NCI-H1694 (cell line): ENCODE measurements at regions not wholly inside any gene's neighbourhood (a gene's known extent, or its start where the extent isn't known, plus 50 kb on each side); places are given as distances from the start of the nearest gene placed in this dataset.

Experiments
- DNase-seq: peaks from one replicate; lab custom pipeline; 2025; lab: John Stamatoyannopoulos, UW

GRCh38 chr21:40901691-40902090 lies 54.7 kb upstream of the DSCAM start:
- DNase-seq = no peak

DNA sequence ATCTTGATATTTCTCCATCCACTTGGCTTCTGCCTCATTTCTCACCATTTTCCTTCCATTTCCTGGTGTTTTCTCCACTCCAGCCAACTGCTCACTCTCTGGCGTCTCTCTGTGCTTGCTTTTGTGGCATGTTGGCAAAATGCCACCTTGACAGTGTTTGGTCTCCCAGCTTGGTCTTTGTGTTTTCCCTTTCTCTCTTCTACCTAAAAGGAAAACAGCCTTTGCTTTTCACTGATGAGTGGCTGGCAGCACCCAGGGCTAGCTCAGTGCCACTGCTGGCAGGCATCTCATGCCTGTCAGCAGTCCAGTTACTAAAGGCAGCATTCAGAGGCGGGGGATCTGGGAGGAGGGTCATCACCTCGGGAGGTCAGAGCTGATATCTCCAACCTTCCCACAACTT lies 55.3 kb upstream of the DSCAM start:
- DNase-seq = peak; percentile 25

GRCh38 chr21:40902993-40903392 lies 56.0 kb upstream of the DSCAM start:
- no peak for DNase-seq

GRCh38 chr21:40905251-40905650 lies 58.3 kb upstream of the DSCAM start:
- no peak for DNase-seq

DNA sequence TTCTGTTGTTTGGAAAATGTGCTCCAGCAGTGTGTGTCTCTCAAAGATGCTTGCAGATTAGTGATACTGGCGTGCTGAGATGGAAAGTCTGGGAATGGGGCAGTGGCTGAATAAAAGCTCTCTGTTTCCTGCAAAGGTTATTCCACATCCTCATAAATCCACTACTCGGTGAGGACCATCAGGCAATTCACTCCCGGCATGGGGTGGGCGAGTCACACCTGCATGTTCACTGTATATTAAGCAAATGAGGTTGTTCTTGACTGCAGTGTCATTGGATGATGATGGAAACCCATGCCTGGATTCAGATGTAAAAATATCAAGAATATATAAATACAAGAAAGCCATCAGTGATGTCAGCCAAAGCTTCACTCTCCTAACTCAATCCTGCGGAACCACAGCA lies 65.4 kb upstream of the DSCAM start:
- no peak for DNase-seq

GRCh38 chr21:40915114-40915513 lies 68.2 kb upstream of the DSCAM start:
- DNase-seq = no peak

- no peak for DNase-seq
Measured at GRCh38 chr21:40923407-40923806, 76.4 kb upstream of the DSCAM start.

DNA sequence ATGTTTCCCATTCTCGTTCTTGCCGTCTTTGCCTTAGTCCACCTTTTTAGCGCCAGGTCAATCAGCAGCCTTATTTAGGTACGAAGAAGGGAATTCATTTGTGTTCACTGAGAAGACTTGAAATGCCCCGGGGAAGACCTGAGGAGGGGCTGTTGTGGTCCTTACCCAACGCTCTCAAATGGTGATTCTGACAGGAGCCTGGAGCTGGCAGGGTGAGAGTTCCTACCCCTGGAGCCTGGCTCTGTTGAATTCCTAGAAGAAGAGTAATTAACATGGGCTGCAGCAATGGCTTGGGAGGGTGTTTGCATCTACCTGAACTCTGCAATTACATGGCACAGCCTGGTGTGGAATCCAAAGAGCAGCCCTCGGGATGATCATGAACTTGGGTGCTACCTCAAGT lies 76.9 kb upstream of the DSCAM start:
- DNase-seq = no peak

DNA sequence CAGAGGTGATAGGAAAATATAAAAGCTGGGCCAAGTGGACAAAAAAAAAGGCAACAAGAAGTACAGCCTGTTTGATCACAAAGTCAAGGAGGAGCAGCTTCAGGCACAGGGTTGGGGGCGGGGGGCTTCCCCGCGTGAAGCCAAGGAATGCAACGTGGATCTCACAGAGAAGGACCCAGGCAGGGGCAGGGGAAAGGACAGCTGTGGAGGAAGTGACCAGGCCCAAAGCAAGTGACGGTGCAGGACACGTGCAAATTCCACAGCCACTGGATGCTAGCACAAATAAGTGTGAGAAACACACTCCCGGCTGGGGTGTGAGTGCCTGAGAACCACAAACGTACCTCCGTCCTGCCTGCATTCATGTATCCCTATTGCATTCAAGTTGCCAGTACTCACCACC lies 77.7 kb upstream of the DSCAM start:
- DNase-seq = no peak

GRCh38 chr21:40926238-40926637 lies 79.3 kb upstream of the DSCAM start:
- DNase-seq = no peak

- DNase-seq = no peak
Measured at GRCh38 chr21:40929833-40930232, 82.9 kb upstream of the DSCAM start.

- DNase-seq = no peak
Measured at GRCh38 chr21:40931197-40931596, 84.2 kb upstream of the DSCAM start.

GRCh38 chr21:40936178-40936577 lies 89.2 kb upstream of the DSCAM start:
- DNase-seq = no peak

DNA sequence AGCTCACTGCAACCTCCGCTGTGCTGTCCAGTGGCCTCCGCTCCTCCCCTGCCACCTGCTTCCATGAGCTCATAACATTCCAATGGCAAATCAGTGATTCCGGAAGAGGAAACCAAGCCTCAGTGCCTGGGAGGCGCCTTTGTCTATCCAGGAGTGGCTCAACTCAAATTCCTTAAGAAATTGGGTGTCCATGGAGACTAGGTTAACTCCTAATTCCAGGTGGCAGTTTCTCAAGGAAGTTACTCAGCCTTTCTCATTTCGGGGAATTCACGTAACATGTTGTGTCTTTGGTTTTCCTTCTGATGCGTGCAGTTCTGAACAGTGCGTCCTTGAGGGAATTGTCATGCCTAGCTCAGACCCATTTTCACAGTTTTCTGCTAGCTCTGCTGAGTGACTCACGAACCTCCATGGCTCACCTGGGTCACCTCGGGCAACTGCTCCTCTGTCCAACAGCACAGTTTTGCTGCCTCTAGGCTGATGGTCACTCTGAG lies 89.9 kb upstream of the DSCAM start:
- DNase-seq = no peak

DNA sequence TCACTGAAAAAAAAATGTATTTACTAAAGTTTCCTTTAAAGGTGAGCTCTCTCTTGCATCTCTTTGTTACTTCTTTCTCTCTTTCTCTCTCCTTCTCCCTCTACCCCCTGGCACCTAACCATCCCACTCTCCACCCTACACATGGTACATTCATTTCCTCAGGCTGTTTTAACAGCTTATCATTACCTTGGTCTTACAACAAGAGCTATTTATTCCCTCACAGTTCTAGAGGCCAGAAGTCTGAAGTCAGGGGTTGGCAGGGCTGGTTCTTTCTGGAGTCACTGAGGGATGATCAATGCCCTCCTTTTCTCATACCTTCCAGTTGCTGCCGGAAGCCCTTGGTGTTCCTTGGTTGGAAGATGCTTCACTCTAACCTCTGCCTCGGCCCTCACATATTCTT lies 91.1 kb upstream of the DSCAM start:
- DNase-seq = no peak

GRCh38 chr21:40938611-40939010 lies 91.7 kb upstream of the DSCAM start:
- DNase-seq = no peak

DNA sequence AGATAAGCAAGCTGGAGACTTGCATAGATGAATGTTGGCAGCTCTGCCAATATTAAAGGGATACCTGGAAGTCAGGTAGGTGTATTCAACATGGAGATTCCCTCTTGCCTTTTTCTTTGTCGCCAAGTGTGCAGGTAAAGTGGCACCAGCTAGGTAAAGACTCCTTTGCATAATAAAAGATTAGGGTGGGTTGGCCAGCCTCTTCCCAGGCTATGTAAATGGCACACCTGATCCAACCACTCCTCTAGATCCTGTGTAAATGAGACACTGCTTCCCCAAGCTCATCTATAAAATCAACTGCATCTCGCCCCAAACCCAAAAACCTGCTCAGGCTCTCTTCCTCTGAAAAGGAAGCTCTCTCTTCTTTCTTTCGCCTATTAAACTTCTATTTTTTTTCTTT lies 100.8 kb upstream of the DSCAM start:
- DNase-seq = no peak

DNA sequence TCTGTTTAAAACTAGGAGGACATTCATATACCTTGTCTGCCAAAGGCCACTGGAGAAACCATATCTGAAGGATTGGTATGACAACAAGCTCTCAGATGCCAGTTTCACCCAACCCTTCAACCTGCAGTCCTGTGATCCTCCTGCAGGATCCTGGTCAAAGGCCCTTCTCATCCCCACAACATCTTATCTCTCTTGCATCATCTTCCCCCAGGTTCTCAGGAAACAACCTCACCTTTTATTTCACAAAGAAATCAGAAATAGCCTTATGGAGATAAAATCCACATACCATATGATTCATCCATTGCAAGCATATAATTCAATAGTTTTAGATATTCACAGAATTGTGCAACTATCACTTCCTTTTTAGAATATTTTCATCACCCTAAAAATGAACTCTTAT lies 104.0 kb upstream of the DSCAM start:
- DNase-seq = no peak

- DNase-seq = no peak
Measured at GRCh38 chr21:40952551-40953323, 105.8 kb upstream of the DSCAM start.

GRCh38 chr21:40964691-40965090 lies 117.7 kb upstream of the DSCAM start:
- no peak for DNase-seq

DNA sequence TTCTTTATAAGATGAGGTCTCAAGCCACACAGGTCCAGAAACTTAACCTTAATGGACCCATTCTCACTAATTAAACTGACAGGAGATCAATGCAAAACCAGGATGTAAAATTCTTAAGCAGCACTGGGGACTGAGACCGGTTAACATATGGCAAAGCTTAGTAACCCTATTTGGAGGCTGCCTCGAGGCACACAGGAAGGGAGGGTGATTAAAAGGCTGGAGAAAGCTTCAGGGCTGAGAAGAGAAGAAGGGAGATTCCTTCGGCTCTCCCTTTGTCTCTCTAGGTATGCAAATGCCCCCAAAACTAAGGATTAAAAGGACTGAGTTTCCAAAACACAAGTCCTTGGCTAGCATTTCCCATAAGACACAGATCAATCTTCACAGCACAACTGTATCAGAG lies 120.8 kb upstream of the DSCAM start:
- no peak for DNase-seq

GRCh38 chr21:40972151-40972550 lies 125.2 kb upstream of the DSCAM start:
- no peak for DNase-seq

DNA sequence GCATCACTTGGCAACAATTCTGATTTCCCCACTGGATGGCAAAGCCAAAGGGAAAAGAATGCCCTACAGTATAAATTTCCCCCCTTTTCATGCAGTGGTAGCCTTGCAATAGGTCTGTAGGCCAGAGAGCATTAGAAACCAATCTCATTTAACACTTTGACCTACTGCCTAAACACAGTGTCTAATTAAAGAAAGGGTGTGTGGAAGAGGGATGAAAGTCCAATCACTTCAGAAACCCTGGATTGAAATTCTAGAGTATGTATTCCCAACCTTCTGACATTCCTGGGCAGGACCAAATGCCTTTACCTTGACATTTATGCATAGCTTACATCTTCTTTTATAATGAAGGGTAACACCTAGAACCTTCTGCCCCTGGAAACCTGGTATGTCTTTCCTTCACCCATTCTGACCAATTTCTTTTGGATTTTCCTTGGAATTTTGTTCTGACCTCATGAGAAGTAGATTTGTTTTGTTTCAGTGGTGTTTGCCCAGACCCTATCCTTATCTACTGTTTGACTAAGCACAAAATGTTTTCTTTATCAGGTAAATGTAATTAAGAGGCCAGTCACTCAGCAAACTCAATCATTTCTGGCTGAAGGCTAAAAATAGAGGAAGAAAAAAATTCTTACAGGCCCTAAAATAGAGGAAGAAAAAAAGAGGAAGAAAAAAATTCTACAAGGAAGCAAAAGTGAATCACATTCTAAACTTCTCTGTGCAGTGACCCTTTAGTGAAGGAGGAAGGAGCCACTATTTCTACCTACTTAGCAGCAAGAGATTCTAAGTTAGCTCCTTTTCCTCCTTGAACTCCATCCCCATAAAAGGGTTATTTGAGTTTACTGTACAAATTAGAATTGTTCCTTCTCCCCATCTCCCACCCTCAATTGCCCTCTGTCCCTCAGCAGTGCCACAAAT lies 129.5 kb upstream of the DSCAM start:
- DNase-seq = no peak
